ENCODE measurements at regions not wholly inside any gene's neighbourhood (a gene's known extent, or its start where the extent isn't known, plus 50 kb on each side); places are given as distances from the start of the nearest gene placed in this dataset.
"Not testable (repeated sequence)": the region's sequence is repeated elsewhere in the genome, so short reads cannot be mapped to it uniquely, and the experiment has no call there.

- DNase-seq: no peak
Measured at GRCh38 chr3:11898611-11899325, 52.1 kb upstream of the TAMM41 start.

- DNase-seq: not testable (repeated sequence)
Measured at GRCh38 chr3:11899389-11899788, 52.7 kb upstream of the TAMM41 start.

GRCh38 chr3:11899826-11900225 is 53.1 kb upstream of the TAMM41 start:
- DNase-seq: no peak

DNA sequence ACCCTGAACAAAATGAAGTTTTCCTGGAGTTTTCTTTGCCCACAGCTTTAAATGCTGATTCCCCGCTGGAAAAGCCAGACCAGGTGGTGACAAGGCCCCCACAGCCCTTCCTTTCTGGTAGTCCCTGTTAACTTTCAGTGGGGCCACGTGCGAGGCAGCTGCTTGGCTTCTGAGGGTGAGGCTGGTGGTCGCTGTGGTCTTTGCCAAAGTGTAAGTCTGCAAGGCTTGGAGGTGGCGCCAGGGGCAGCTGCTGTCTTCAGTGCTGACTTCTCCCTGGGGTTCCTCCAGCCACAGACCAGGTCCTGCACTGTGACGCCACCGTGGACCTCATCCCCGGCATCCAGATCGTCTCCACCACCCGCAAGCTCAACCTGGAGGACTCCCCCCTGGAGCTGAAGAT is 54.1 kb upstream of the TAMM41 start:
- no peak for DNase-seq

DNA sequence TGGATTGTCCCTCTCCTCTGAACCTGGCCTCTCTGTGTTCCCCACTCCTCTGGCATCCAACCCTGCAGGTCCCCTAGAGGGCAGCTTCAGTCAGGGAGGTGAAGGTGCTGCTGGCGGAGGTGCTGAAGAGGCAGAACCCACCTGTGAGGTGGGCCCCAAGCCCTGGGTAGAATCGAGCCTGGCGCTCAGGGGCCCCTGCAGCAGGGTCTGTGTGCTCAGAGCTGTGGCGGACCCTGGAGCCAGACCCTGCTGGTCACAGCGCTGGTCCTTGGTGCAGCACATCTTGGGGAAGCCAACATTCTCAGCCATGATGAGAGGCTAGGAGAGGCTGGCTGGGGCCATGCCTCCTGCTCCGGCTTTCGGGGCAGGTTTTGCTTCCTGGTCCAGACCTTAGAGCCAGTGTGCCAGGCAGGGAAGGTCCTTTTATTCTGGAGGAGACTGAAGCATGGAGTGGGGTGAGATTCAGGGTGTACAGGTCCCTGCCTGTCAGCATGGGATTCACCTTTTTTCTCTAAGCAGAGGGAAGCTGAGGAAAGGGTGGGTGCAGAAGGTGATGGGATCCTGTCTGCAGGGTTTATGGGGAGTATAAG is 54.7 kb upstream of the TAMM41 start:
- DNase-seq: no peak

DNA sequence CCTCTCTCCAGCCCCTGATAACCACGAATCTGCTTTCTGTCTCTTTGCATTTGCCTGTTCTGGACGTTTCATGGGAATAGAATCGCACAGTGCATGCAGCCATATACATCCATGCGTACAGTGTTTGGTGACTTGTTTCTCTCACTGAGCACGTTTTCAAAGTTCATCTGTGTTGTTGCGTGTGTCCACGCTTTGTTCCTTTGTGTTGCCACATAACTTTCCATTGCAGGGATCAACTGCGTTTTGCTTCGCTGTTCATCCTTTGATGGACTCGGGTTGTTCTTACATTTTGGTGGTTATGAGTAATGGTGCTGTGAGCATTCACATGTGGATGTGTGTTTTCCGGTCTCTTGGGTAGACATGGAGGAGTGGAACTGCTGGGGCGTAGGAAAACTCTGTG is 56.4 kb upstream of the TAMM41 start:
- no peak for DNase-seq

- DNase-seq: no peak
Measured at GRCh38 chr3:11903447-11903846, 56.8 kb upstream of the TAMM41 start.

DNA sequence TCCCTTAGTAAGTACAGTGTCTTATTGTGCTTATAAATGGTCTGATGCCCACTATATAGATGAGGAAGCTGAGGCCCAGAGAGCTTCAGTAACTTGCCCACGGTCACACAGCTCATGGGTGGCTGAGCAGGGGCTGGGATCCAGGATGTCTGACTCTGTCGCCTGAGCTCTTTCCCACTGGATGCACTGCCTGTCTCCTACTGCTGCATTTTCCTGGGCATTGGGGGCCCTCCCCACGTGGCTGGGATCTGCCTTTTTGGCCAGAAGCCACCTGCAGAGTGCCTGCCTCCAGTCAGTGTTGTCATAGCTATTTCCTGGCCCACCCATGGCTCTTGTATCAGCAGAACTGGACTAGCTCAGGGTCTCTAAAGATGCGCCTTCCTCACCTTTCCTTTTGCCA is 57.5 kb upstream of the TAMM41 start:
- DNase-seq: no peak

GRCh38 chr3:11906407-11906806 is 59.7 kb upstream of the TAMM41 start:
- DNase-seq: no peak

- DNase-seq: peak; percentile 1
Measured at GRCh38 chr3:11907667-11908660, 61.3 kb upstream of the TAMM41 start.

DNA sequence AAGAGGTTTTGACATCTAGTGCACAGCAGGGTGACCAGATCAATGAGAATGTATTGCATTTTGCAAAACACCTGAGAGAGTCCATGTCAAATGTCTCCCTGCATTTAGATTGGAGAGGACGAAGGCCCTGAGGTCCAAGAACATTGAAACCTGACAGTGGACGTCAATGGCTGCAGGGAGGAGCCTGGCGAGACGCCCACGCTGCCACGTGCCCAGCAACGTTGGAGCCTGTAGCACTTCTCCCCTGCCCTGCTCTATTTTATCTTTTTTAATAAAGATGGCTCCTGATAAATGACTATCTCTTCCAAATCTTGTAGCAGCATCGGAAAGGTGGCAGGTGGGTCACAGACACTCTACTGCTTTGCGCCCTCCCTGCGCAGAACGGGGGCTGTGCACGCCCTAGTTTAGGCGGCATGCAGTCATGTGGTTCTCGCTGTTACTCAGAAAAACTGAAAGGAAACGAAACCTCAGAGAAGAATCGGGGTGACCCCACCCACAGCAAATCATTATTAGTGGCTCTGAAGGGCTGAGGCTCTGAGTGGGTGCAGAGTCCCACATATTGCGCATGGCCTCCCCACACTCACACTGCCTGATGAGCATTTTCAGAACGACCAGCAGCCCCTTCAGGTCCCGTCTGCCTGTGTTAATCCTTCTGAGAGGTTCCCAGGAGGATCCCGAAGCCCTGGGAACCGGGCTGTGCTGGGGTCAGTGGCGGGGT is 62.5 kb upstream of the TAMM41 start:
- DNase-seq: no peak

- DNase-seq: no peak
Measured at GRCh38 chr3:11909726-11910125, 63.0 kb upstream of the TAMM41 start.

GRCh38 chr3:11910216-11910930 is 63.7 kb upstream of the TAMM41 start:
- DNase-seq: not testable (repeated sequence)

GRCh38 chr3:11910971-11911531 is 64.4 kb upstream of the TAMM41 start:
- no peak for DNase-seq

DNA sequence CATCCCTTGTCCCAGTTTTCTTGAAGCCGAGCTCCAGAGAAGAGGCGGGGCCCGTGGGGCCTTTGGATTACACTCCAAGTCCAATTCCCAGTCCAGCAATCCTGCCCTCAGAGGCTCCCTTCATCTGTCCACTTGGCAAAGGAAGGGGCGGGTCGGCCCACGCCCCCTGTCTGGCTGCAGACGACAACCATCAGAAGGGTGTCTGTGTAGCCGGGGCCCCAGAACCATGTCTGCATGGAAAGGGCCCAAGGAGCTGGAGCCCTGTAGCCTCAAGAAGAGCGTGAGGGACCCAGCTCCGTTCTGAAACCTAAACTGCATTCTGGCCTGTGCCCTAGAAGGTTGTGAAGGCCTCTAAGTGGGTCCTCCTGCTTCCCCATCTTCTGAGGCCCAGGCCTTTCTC is 65.2 kb upstream of the TAMM41 start:
- DNase-seq: not testable (repeated sequence)

- no peak for DNase-seq
Measured at GRCh38 chr3:11913316-11913715, 66.6 kb upstream of the TAMM41 start.

DNA sequence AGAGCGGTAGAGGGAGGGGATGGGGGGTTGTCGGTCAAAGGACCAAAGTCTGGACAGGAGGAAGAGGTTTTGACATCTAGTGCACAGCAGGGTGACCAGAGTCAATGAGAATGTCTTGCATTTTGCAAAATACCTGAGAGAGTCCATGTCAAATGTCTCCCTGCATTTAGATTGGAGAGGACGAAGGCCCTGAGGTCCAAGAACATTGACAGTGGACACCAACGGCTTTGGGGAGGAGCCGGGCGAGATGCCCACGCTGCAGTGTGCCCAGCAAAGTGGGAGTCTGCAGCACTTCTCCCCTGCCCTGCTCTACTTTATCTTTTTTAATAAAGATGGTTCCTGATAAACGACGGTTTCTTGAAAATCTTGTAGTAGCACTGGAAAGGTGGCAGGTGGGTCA is 67.4 kb upstream of the TAMM41 start:
- DNase-seq: no peak

- no peak for DNase-seq
Measured at GRCh38 chr3:11914651-11915050, 68.0 kb upstream of the TAMM41 start.

- DNase-seq: no peak
Measured at GRCh38 chr3:11915621-11916424, 69.1 kb upstream of the TAMM41 start.

GRCh38 chr3:11916425-11916762 is 69.7 kb upstream of the TAMM41 start:
- not testable (repeated sequence) for DNase-seq

GRCh38 chr3:11917051-11917450 is 70.4 kb upstream of the TAMM41 start:
- no peak for DNase-seq

Data from fibroblast of upper back skin (primary cell).